ENCODE measurements at regions not wholly inside any gene's neighbourhood (a gene's known extent, or its start where the extent isn't known, plus 50 kb on each side); places are given as distances from the start of the nearest gene placed in this dataset.

- H2AK9ac ChIP-seq (replicated peaks; ENCODE audit: low read depth, low read length, poor library complexity): no peak overlapping the region
- intact Hi-C loops (cut with micrococcal nuclease): no loop called here
- H3K9ac ChIP-seq (ENCODE audit: low read depth, low read length): no peak overlapping the region
- no peaks in the 10 kb centered on the region for H4K20me1 ChIP-seq (ENCODE audit: insufficient read depth, low read length)
- DNase-seq (no peak), ATAC-seq (ENCODE audit: low read depth) (no peak)
- no peak overlapping the region for H2BK15ac ChIP-seq (ENCODE audit: low read depth, low read length)
- no peak overlapping the region for H2AK5ac ChIP-seq (ENCODE audit: low read depth, low read length)
- H3K14ac ChIP-seq (replicated peaks; ENCODE audit: low read depth, low read length): no peak overlapping the region
- dilution Hi-C loops (cut with HindIII; ENCODE audit: low sequenced_read_pairs, unreplicated experiment): no loop called here
- H4K8ac ChIP-seq (ENCODE audit: low read depth in 2 of 2, low read length in 2 of 2): no peak overlapping the region
- H2BK20ac ChIP-seq (ENCODE audit: low read depth, low read length): 0 out of 2 replicates have a peak overlapping the region, but pooled peaks have one; percentile 15
- in situ Hi-C loops (cut with MboI; ENCODE audit: low sequenced_read_pairs): no loop called here
- H3K36me3 ChIP-seq (ENCODE audit: control insufficient read depth, insufficient read depth, low read length): no peaks in the 10 kb centered on the region
- H3K18ac ChIP-seq (ENCODE audit: low read depth, low read length): no peak overlapping the region
- ChIA-PET CTCF (no interaction called here), POLR2A (ENCODE audit: unreplicated experiment) (interaction anchor here (0.6 kb wide), 1 partner anchor 42 kb away, joined by 11 read pairs; no protein-coding TSS in a partner anchor)
- H2BK5ac ChIP-seq (ENCODE audit: low read depth, low read length, poor library complexity, severe bottlenecking): no peak overlapping the region
- H2BK120ac ChIP-seq (ENCODE audit: low read depth, low read length): no peak overlapping the region
- 0 out of 4 replicates have a peak, but pooled peaks cover 0 to 3% of the 10 kb centered on the region in 2 experiments for H3K79me1 ChIP-seq (ENCODE audit: low read depth in 1 of 2, low read length in 2 of 2)
- peaks cover 19% of the 10 kb centered on the region for H3K4me1 ChIP-seq (ENCODE audit: control insufficient read depth, insufficient read depth, low read length)
- TF ChIP-seq MXI1 (IDR thresholded peaks at IDR 0.05; ENCODE audit: borderline replicate concordance, low read depth, low read length) (no peak), CHD1 (IDR thresholded peaks at IDR 0.05; ENCODE audit: low read depth, low read length) (no peak), FOS (IDR thresholded peaks at IDR 0.05; ENCODE audit: low read depth, low read length) (no peak), MAZ (IDR thresholded peaks at IDR 0.05; ENCODE audit: borderline replicate concordance, low read depth, low read length) (no peak), ELK1 (IDR thresholded peaks at IDR 0.05; ENCODE audit: borderline replicate concordance, low read depth, low read length) (no peak), RFX5 (IDR thresholded peaks at IDR 0.05; ENCODE audit: low read depth, low read length) (no peak), USF2 (IDR thresholded peaks at IDR 0.05; ENCODE audit: low read depth, low read length) (no peak), CTCF (conservative IDR thresholded peaks at IDR 0.05; ENCODE audit: low read depth, low read length) (no peak), CEBPB (IDR thresholded peaks at IDR 0.05; ENCODE audit: low read depth, low read length) (no peak), MAFK (IDR thresholded peaks at IDR 0.05; ENCODE audit: low read depth, low read length) (no peak), POLR2A (IDR thresholded peaks at IDR 0.05; ENCODE audit: low read depth, low read length) (no peak), SMC3 (IDR thresholded peaks at IDR 0.05; ENCODE audit: low read depth, low read length) (no peak), BHLHE40 (IDR thresholded peaks at IDR 0.05; ENCODE audit: low read depth, low read length) (no peak), RCOR1 (IDR thresholded peaks at IDR 0.05; ENCODE audit: insufficient replicate concordance, low read length) (no peak), RAD21 (IDR thresholded peaks at IDR 0.05; ENCODE audit: low read length) (no peak), NFE2L2 (IDR thresholded peaks at IDR 0.05; ENCODE audit: low read depth, low read length) (no peak)
- H3K4me3 ChIP-seq (ENCODE audit: insufficient read depth, low read depth, low read length): no peak overlapping the region
- H3K27me3 ChIP-seq (ENCODE audit: control insufficient read depth, insufficient read depth, low read length): no peaks in the 10 kb centered on the region
- BruUV-seq (replicated peaks): no TSS peak
- H3K56ac ChIP-seq (ENCODE audit: extremely low read depth, insufficient read depth, low read length): no peak overlapping the region
- no peak overlapping the region for H3K4me2 ChIP-seq (ENCODE audit: low read depth, low read length)
- no peak overlapping the region for H4K5ac ChIP-seq (ENCODE audit: low read depth, low read length)
- H4K91ac ChIP-seq (ENCODE audit: insufficient read depth, low read depth, low read length): no peak overlapping the region
- peaks cover 14% of the 10 kb centered on the region for H3K9me1 ChIP-seq (ENCODE audit: insufficient read depth, low read length)
- H3K9me3 ChIP-seq (ENCODE audit: control insufficient read depth, insufficient read depth, low read length): no peaks in the 10 kb centered on the region
- no peak overlapping the region for H3K23ac ChIP-seq (ENCODE audit: low read depth, low read length)
- H3K27ac ChIP-seq (ENCODE audit: insufficient read depth, low read length): no peak overlapping the region
- no peak overlapping the region for H2AFZ ChIP-seq (replicated peaks; ENCODE audit: low read length, poor library complexity)
- no CpG with 5 or more reads among the region's 7 CpGs for WGBS, 2 experiments (ENCODE audit: extremely low coverage in 2 of 2, insufficient read length in 1 of 2)
- no peak overlapping the region for H3K4ac ChIP-seq (ENCODE audit: low read depth, low read length)
These were observed 179.8 kb upstream of the S1PR3 start for GRCh38 chr9:88811511-88811910.

Measured in IMR-90 (cell line).